ENCODE measurements at regions not wholly inside any gene's neighbourhood (a gene's known extent, or its start where the extent isn't known, plus 50 kb on each side); places are given as distances from the start of the nearest gene placed in this dataset.
A peak's percentile ranks its signal among the peaks of the same experiment; 100 is the strongest.

DNA sequence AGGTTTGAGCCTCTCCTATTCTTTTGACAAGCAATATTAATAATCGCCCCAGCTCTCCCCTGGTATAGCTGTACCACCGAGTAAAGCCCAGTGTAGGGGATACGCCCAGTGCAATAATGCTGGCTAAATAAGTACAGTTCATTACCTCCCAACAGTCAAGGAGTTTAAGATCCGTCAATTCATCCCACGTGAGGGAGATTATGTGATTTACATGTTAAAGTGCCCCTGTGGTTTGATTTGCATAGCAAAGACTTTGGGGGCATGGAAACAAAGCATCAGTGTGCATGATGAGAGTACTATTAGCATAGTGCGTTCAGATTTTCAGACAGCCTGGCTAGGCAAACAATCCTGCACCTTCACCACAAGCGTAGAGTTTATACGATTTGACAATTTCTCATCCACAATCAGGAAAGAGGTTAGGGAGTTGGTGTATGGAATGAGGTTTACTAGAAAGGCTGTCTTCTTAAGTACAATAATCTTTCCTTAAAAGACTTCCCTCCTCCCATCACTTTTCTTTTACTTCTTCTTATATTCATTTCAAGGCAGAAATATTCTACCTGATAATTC is 754.0 kb downstream of the DIAPH3 start:
- TF ChIP-seq, protein P1, sequence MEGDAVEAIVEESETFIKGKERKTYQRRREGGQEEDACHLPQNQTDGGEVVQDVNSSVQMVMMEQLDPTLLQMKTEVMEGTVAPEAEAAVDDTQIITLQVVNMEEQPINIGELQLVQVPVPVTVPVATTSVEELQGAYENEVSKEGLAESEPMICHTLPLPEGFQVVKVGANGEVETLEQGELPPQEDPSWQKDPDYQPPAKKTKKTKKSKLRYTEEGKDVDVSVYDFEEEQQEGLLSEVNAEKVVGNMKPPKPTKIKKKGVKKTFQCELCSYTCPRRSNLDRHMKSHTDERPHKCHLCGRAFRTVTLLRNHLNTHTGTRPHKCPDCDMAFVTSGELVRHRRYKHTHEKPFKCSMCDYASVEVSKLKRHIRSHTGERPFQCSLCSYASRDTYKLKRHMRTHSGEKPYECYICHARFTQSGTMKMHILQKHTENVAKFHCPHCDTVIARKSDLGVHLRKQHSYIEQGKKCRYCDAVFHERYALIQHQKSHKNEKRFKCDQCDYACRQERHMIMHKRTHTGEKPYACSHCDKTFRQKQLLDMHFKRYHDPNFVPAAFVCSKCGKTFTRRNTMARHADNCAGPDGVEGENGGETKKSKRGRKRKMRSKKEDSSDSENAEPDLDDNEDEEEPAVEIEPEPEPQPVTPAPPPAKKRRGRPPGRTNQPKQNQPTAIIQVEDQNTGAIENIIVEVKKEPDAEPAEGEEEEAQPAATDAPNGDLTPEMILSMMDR (IDR thresholded peaks at IDR 0.05): no peak
- Histone ChIP-seq H3K27ac (no peak overlapping the region), H3K4me3 (no peak overlapping the region)
- DNase-seq (ENCODE audit: low spot score): no peak

DNA sequence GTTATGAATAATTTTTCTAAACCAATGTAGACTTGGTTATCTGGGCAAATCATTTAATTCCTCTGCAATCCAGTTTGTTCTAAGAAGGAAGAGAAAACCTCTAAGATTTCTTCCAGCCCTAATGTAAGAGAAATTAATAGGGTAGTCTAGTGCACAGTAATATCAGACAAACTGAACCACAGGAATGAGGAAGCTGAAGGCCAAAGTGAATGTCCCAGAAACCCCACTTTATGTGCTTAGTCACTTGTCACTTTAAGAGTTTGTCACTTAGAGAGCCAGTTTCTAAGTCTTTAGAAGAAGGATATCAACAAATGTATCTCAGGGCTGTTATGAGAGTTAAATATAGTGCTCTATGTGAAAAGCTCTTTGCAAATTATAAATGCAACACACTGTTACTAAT is 750.6 kb downstream of the DIAPH3 start:
- Histone ChIP-seq H3K27ac (no peak overlapping the region), H3K4me3 (no peak overlapping the region)
- TF ChIP-seq, protein P1 (IDR thresholded peaks at IDR 0.05): no peak
- no peak for DNase-seq (ENCODE audit: low spot score)

DNA sequence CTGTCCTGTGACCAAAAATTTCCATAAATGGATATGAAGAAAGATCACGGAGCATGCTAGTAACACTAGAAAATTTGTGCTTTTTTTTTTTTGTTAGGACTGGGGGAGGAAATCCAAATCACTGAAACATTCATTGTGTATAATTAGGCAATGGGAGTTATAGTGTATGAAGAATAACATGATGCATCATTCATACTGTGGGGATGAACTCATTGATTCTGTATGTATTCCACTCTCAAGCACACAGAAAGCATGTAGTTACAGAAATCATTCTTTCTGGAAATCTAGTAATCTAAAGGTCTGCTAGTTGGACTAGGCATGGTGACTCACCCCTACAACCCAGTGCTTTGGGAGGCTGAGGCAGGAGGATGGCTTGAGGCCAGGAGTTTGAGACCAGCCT is 749.7 kb downstream of the DIAPH3 start:
- Histone ChIP-seq H3K4me3 (no peak overlapping the region), H3K27ac (no peak overlapping the region)
- no peak for DNase-seq (ENCODE audit: low spot score)
- TF ChIP-seq, protein P1 (IDR thresholded peaks at IDR 0.05): no peak

DNA sequence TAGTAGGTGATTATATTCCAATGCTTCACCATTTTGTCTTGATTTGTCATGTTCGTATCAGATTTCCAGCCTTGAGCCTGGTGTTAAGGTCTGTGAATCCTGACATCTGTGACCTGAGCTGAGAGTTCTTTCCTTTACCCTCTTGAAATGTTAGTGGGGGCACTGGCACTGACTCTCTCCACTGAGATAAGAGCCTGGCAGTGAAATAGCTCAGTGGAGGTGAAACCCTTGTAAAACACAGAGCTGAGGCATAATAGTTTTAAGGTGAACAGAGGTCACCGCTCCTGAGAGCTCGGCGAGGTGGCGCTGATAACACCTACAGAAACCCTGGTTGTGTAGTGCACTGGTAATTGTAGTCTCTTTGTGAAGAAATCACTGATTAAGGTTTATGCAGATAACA is 748.2 kb downstream of the DIAPH3 start:
- no peak for DNase-seq (ENCODE audit: low spot score)
- no peak overlapping the region for H3K27ac ChIP-seq
- H3K4me3 ChIP-seq: no peak overlapping the region
- TF ChIP-seq, protein P1 (IDR thresholded peaks at IDR 0.05): no peak

DNA sequence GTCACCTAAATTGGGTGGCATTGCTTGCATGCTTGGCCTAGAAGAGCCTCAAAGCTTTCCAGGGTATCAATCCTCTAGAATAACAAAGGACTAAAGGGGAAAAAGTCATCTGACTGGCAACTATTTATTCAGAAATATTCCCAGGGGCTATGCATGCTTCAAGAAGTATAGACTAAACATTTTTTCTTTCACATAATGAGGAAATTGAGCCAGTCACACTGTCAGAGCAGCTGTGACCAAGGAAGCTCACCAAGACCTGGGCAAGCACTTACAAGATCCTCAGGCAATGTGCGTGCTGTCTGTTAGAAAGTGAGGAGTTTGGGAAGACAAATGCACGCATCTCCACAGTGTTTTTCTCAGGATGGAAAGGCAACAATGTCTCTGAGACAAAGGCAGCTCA is 747.2 kb downstream of the DIAPH3 start:
- no peak overlapping the region for H3K4me3 ChIP-seq
- TF ChIP-seq, protein P1 (IDR thresholded peaks at IDR 0.05): no peak
- no peak for DNase-seq (ENCODE audit: low spot score)
- no peak overlapping the region for H3K27ac ChIP-seq

DNA sequence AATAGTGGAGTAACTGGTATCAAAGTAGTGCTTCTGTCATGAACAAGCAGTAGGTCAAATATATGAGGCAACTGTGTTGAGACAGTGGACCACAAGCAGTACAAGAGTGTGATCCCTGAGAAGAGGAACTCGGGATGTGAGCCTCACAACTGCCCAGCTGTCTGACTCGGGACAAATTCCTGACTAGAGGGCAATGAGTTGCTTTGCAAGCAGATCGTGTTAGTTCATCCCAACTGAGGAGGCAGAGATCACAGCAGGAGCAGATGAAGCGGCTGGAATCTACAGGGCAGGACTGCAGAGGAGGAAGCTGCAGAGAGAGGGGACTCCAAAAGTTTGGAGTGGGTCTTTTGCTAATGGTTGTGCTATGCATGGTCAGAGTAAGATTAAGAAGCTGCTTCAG is 741.1 kb downstream of the DIAPH3 start:
- Histone ChIP-seq H3K27ac (no peak overlapping the region), H3K4me3 (no peak overlapping the region)
- TF ChIP-seq, protein P1 (IDR thresholded peaks at IDR 0.05): no peak
- no peak for DNase-seq (ENCODE audit: low spot score)

DNA sequence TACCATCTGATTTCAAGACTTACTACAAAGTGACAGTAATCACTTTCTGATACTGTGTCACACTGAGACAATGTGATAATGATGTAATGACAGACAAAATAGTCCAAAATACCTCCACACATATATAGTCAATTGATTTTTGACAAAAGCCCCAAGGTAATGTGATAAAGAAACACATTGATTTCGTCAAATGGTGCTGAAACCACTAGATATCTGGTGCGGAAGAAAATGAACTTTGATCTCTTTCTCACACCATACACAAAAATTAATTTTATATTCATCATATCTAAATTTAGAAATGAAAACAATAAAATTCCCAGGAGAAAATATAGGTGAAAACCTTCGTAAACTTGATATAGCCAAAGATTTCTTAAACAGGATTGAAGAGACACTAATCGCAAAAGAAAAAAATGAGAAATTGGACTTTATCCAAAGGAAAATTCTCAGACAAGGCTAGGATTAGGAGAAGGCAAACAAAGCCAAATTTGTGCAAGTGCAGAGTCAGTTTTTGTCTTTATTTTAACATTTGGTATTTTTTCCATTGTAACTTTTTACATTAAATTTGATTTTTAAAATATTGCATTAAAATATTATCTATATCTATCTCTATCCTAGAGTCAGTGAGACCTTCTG is 739.9 kb downstream of the DIAPH3 start:
- DNase-seq (ENCODE audit: low spot score): no peak
- peak overlapping the region in 1 of 2 donors; percentile 10 for H3K27ac ChIP-seq
- TF ChIP-seq, protein P1 (IDR thresholded peaks at IDR 0.05): no peak
- H3K4me3 ChIP-seq: no peak overlapping the region
